22Rv1 (cell line): ENCODE measurements at regions not wholly inside any gene's neighbourhood (a gene's known extent, or its start where the extent isn't known, plus 50 kb on each side); places are given as distances from the start of the nearest gene placed in this dataset.

Experiments
- ZFX ChIP-seq: fragments of 450-650 bp; IDR thresholded peaks from 2 replicates; pipeline ENCODE4 v1.6.1; 2017; ENCODE audit warnings: antibody characterized with exemption, borderline replicate concordance
- TF ChIP-seq, protein P1 (sequence below): fragments of 450-650 bp; IDR thresholded peaks from 2 replicates; pipeline ENCODE4 v1.5.1; 2017; ENCODE audit warnings: mild to moderate bottlenecking

DNA sequence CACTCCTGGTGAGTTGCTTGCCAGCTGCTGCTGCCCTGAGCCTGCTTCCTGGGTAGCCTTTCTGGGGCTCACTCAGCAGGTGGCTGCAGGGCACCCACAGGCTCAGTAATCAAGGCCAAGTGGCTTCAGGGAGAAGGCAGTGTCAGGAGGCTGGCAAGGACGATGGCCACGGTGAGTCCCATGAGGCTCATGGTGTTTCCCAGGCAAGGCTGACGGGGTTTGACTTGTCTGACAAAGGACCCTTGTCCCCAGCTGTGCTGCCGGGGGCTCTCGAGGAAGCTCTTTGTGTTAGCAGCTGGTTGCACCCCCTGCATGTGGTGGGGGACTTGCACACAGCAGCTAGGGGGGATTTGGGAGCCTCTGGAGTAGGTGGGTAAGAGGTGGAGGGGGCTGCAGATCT is 190.5 kb upstream of the C1orf174 start:
- TF ChIP-seq, protein P1, sequence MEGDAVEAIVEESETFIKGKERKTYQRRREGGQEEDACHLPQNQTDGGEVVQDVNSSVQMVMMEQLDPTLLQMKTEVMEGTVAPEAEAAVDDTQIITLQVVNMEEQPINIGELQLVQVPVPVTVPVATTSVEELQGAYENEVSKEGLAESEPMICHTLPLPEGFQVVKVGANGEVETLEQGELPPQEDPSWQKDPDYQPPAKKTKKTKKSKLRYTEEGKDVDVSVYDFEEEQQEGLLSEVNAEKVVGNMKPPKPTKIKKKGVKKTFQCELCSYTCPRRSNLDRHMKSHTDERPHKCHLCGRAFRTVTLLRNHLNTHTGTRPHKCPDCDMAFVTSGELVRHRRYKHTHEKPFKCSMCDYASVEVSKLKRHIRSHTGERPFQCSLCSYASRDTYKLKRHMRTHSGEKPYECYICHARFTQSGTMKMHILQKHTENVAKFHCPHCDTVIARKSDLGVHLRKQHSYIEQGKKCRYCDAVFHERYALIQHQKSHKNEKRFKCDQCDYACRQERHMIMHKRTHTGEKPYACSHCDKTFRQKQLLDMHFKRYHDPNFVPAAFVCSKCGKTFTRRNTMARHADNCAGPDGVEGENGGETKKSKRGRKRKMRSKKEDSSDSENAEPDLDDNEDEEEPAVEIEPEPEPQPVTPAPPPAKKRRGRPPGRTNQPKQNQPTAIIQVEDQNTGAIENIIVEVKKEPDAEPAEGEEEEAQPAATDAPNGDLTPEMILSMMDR = no peak
- no peak for TF ChIP-seq ZFX
